Bronchial epithelial cell (primary cell): ENCODE measurements at regions not wholly inside any gene's neighbourhood (a gene's known extent, or its start where the extent isn't known, plus 50 kb on each side); places are given as distances from the start of the nearest gene placed in this dataset.

ENCODE experiments used
- DNase-seq: peaks from one replicate; pipeline ENCODE4 v3.0.0-alpha.2; 2010; ENCODE audit warnings: low read depth
- FAIRE-seq: peaks from 2 replicates; lab custom pipeline; 2011; peaks lifted over from hg19 to GRCh38; lab: Jason Lieb, UNC
- H3K27me3 ChIP-seq: 2 replicates; pipeline ENCODE4 v1.5.1; 2011; ENCODE audit warnings: low read length; ENCODE audit not compliant: control insufficient read depth, insufficient read depth
- H3K36me3 ChIP-seq: 2 replicates; pipeline ENCODE4 v1.5.1; 2011; ENCODE audit warnings: low read length; ENCODE audit not compliant: control insufficient read depth, insufficient read depth
- H3K4me3 ChIP-seq: 2 replicates; pipeline ENCODE4 v1.5.1; 2011; ENCODE audit warnings: mild to moderate bottlenecking, low read depth, low read length, control low read depth
- TF ChIP-seq, protein P1 (sequence below): IDR thresholded peaks from 2 replicates; pipeline ENCODE4 v1.5.1; 2011; ENCODE audit warnings: mild to moderate bottlenecking, moderate library complexity, low read length, control low read depth, inconsistent platforms; ENCODE audit not compliant: insufficient read depth, severe bottlenecking

DNA sequence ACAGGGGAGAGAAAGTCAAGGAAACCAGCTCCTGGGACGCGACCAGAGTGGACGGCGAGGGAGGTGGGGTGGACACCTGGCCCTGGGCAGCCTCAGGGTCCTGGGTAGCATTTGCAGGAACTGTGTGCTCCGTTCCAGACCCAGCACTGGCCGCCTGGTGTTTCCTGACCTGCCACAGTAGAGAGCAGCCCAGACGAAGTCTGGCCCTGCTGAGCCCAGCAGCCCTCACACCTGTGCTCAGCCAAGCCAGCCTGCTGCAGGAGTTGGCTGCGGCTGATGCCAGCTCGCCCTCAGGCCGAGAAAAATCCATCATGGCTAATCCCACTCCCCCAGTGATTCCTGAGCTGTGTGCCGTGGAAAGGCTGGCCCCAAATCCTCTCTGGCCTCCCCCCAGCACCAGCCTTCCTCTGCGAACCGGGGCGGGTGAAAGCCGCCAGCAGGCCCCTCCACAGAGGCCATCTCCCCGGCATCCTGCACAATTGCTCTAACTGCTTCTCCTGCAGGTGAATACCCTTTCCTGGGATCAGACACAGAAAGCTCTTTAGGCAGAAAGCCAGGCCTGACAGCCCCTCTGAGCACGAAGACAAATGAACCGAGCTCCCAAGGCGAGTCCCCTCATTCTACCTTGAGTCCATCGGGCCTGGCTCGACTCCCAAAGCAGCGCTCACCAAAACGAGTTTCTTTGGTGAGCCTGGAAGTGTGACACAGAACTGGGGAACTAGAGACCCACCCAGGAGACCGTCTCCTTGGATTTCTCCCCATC is 88.6 kb downstream of the RTL6 start:
- no peak for FAIRE-seq

DNA sequence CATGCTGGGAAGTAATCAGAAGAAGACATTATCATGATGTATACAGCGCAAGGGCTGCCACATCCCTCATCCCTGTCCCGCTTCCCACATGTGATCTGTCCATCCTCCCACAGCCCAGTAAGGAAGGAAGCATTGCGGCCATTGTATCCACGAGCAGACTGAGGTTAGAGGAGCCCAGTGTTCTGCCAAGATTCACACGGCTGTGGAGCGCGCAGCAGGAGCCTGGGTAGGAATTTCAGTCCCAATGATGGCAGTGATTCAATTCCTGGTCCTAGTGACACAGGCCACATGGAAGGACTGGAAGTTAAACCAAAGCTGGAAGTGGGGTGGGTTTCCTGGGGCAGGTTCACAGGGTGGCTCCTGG is 89.2 kb downstream of the RTL6 start:
- H3K4me3 ChIP-seq: no peak overlapping the region
- H3K36me3 ChIP-seq: no peaks in the 10 kb centered on the region
- DNase-seq: no peak
- FAIRE-seq: no peak
- TF ChIP-seq, protein P1, sequence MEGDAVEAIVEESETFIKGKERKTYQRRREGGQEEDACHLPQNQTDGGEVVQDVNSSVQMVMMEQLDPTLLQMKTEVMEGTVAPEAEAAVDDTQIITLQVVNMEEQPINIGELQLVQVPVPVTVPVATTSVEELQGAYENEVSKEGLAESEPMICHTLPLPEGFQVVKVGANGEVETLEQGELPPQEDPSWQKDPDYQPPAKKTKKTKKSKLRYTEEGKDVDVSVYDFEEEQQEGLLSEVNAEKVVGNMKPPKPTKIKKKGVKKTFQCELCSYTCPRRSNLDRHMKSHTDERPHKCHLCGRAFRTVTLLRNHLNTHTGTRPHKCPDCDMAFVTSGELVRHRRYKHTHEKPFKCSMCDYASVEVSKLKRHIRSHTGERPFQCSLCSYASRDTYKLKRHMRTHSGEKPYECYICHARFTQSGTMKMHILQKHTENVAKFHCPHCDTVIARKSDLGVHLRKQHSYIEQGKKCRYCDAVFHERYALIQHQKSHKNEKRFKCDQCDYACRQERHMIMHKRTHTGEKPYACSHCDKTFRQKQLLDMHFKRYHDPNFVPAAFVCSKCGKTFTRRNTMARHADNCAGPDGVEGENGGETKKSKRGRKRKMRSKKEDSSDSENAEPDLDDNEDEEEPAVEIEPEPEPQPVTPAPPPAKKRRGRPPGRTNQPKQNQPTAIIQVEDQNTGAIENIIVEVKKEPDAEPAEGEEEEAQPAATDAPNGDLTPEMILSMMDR: no peak
- H3K27me3 ChIP-seq: no peaks in the 10 kb centered on the region

More for the DNA sequence above, 88.6 kb downstream of the RTL6 start:
- H3K4me3 ChIP-seq: no peak overlapping the region
- TF ChIP-seq, protein P1: no peak
- H3K36me3 ChIP-seq: no peaks in the 10 kb centered on the region
- no peaks in the 10 kb centered on the region for H3K27me3 ChIP-seq
- no peak for DNase-seq

DNA sequence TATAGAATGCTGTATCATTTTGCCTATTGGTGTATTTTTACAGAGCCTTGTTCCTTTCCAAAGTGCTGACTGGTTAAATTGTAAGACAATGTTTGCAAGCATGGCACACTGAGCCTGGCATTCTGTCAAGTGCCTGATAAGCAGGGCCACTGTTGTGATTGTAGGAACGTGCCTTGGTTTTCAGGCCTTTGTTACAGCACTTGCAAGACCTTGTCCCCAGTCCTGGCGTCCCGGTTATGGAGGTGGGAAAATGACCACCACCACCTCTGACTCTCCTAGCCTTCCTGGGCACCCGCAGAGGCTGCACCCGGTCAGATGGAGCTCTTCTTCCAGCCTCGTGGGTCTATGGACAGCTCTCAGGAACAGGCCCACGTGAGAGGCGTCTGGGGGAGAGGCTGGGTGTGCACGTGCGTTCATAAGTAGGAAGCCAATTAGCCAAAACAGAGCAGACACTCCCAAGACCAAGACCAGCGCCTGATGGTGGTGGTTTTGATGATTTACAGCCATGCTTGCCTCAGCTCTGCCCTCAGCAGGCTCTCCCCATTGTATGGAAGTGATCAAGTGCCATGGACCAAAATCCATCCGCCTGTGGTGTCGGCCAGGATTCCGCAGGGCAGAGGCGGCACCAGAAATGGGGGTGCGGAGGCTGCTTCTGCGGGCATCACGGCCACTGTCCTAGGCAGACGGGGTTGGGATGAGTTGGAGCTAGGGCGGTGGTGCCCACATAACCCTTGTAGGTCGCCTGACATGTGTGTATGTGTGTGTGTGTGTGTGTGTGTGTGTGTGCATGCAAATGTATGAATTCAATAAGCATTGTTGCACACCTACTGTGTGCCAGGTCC is 89.8 kb downstream of the RTL6 start:
- Histone ChIP-seq H3K27me3 (no peaks in the 10 kb centered on the region), H3K36me3 (no peaks in the 10 kb centered on the region), H3K4me3 (no peak overlapping the region)
- TF ChIP-seq, protein P1: no peak
- FAIRE-seq: peak; percentile 62
- DNase-seq: no peak

DNA sequence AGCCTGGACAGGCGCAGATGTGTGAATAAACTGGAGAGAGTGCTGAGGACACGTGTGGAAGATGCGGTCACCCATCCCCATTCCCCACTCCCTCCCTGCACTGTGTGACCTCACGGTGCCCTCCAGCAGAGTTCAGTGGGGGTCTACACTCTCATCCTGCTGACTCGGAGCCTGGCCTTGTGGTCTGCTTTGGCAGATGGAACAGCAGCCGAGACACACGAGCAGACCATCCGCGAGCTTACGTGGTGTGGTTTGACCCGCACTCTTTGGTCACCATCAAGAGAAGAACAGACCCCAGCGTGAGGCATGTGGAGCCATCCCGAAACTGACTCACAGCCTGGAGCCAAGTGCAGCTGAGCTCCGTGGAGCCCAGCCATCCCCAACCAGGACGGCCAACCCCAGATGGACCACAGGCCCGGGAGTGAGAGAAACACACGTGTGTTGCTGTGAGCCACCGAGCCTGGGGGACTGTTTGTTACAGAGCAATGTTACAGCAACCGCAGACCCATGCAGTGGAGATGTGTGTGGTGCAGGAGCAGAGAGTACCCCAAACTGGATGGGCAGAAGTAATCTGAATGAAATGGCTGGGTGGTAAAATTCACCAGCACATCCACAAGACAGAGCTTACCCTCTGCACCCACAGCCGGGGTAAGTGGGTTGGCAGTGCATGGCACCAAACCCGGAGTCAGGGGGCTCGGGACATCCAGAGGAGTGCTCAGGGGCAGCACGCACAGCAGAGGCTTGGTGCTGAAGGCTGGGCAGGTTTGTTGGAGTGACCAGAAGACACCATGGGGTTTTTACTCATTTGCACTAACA is 90.7 kb downstream of the RTL6 start:
- DNase-seq (no peak), FAIRE-seq (no peak)
- TF ChIP-seq, protein P1: no peak
- Histone ChIP-seq H3K27me3 (no peaks in the 10 kb centered on the region), H3K36me3 (no peaks in the 10 kb centered on the region), H3K4me3 (no peak overlapping the region)

DNA sequence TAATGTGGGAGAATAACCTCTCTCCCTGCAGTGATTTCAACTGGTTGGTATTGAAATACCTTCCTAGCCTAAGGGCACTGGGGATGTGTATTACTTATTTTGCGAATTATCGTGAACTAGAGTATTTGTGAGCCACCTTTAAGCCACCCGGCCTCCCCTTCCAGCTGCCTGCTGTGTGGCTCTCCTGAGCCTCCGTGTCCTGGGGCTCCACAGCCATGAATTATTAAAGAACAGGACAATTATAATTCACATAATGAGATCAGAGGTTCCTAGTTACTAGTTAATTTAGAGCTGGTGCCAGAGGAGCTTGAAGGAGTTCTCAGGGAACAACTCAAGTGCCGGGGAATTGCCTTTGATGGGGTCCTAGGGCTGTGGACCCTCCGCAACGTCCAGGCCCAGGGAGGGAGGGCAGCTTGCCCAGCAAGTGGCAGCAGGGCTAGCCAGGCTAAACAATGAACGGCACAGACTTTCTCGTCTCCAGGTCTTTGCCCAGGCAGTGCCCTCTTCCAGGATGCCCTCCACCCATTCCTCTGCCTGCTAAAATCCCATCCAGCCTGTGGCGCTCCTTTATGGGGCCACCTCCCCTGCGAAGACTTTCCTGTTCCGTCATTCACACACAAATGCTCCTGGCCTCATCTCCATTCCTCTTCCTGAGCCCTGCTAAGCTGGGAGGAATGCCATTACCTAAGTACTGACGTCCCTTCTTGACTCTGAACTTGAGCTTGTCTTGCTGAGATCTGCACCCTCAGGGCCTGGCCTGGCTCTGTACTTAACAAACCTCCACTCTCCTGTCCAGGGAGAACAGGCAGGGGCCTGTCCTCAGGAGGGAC is 91.5 kb downstream of the RTL6 start:
- H3K36me3 ChIP-seq: no peaks in the 10 kb centered on the region
- H3K4me3 ChIP-seq: no peak overlapping the region
- TF ChIP-seq, protein P1: no peak
- FAIRE-seq: no peak
- DNase-seq: peak; percentile 39
- no peaks in the 10 kb centered on the region for H3K27me3 ChIP-seq
